Colonic mucosa (tissue), 4 donors: ENCODE measurements at regions not wholly inside any gene's neighbourhood (a gene's known extent, or its start where the extent isn't known, plus 50 kb on each side); places are given as distances from the start of the nearest gene placed in this dataset.

Source experiments
- DNase-seq: peaks from one replicate; pipeline ENCODE4 v3.0.0-alpha.2; 2020
- H3K27ac ChIP-seq: fragments of 200-600 bp; one replicate; pipeline ENCODE4 v1.8.0; 2021
- H3K27me3 ChIP-seq: fragments of 200-600 bp; one replicate; pipeline ENCODE4 v1.8.0; 2021
- H3K36me3 ChIP-seq: fragments of 200-600 bp; one replicate; pipeline ENCODE4 v1.8.0; 2021
- H3K4me1 ChIP-seq: fragments of 200-600 bp; one replicate; pipeline ENCODE4 v1.8.0; 2021; ENCODE audit warnings: mild to moderate bottlenecking
- H3K4me3 ChIP-seq: fragments of 200-600 bp; one replicate; pipeline ENCODE4 v1.8.0; 2021
- H3K9ac ChIP-seq, 2 donors: one replicate each; pipeline ENCODE4 v1.7.0; 2013; ENCODE audit warnings: control low read depth in 2 of 2, low read depth in 2 of 2, low read length in 2 of 2
- H3K9me3 ChIP-seq: fragments of 200-600 bp; one replicate; pipeline ENCODE4 v1.8.0; 2021
- intact Hi-C: fragments of 100-400 bp; cut with DNase I; formaldehyde crosslinking; loops from one replicate; pipeline ENCODE4 v1.14.1; 2022
- TF ChIP-seq, protein P1 (sequence below): fragments of 200-600 bp; IDR thresholded peaks from one replicate; pipeline ENCODE4 v1.8.0; 2022; ENCODE audit warnings: antibody characterized with exemption, mild to moderate bottlenecking
- donor health status: healthy.
- donor health status: DM: no; HTN: no; CAD: no.
- donor health status: DM: no; HTN: no; CAD: no.

DNA sequence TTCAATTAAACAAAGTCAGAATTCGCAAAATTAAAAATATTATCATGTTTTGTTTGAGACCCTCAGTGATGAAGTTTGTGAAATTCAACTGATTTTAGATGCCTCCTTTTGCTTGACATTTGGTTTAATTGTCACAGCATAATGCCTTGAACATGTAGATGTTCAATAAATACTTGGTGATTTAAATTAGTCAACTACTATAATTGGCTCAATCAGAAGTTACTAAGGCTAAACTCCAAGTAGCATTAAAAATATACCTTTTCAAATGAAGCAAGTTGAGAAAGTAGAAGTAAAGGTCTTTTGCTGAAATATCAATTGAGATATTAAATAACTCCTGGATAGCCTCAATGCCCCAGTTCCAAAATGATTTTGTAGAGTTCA, 145.8 kb upstream of the AKIRIN2 start:
- TF ChIP-seq, protein P1, sequence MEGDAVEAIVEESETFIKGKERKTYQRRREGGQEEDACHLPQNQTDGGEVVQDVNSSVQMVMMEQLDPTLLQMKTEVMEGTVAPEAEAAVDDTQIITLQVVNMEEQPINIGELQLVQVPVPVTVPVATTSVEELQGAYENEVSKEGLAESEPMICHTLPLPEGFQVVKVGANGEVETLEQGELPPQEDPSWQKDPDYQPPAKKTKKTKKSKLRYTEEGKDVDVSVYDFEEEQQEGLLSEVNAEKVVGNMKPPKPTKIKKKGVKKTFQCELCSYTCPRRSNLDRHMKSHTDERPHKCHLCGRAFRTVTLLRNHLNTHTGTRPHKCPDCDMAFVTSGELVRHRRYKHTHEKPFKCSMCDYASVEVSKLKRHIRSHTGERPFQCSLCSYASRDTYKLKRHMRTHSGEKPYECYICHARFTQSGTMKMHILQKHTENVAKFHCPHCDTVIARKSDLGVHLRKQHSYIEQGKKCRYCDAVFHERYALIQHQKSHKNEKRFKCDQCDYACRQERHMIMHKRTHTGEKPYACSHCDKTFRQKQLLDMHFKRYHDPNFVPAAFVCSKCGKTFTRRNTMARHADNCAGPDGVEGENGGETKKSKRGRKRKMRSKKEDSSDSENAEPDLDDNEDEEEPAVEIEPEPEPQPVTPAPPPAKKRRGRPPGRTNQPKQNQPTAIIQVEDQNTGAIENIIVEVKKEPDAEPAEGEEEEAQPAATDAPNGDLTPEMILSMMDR: no peak
- DNase-seq: no peak
- H3K9ac ChIP-seq: no peak overlapping the region
- H3K27ac ChIP-seq: no peak overlapping the region
- intact Hi-C loops: no loop called here
- no peak overlapping the region for H3K4me3 ChIP-seq
- no peaks in the 10 kb centered on the region for H3K27me3 ChIP-seq
- H3K9me3 ChIP-seq: no peaks in the 10 kb centered on the region
- no peaks in the 10 kb centered on the region for H3K4me1 ChIP-seq
- no peaks in the 10 kb centered on the region for H3K36me3 ChIP-seq

DNA sequence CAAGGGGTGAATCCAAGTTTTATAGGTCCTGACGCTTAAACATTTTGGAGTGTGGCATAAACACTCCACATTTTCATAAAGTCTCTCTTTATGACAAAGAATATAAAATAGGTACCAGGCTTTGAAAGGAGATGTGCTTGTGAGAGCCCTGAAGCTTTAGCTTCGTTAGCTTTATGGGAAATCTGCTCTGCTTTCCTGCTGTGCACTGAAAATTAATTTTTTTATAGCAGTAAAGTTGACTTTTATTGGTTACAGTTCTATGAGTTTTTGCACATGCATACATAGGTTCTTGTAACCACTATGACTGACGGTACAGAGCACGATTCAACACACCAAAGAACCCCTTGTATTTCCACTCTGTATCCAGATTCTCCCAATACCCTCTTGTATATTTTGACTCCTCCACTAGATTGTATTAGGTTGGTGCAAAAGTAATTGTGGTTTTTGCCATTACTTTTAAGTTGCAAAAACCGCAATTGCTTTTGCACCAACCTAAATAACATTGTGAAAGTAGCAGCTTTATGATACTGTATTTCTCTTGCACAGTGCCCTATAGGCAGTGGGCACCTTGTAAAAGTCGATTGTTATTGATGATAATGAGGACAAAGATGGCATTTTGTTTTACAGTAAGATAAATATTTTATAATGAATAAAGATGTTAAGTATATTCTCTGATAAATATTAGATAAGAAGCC, 145.2 kb upstream of the AKIRIN2 start:
- DNase-seq: no peak
- no peaks in the 10 kb centered on the region for H3K4me1 ChIP-seq
- intact Hi-C loops: no loop called here
- no peak overlapping the region for H3K4me3 ChIP-seq
- no peak overlapping the region for H3K27ac ChIP-seq
- H3K27me3 ChIP-seq: no peaks in the 10 kb centered on the region
- no peaks in the 10 kb centered on the region for H3K36me3 ChIP-seq
- no peak overlapping the region for H3K9ac ChIP-seq
- TF ChIP-seq, protein P1: no peak
- no peaks in the 10 kb centered on the region for H3K9me3 ChIP-seq

DNA sequence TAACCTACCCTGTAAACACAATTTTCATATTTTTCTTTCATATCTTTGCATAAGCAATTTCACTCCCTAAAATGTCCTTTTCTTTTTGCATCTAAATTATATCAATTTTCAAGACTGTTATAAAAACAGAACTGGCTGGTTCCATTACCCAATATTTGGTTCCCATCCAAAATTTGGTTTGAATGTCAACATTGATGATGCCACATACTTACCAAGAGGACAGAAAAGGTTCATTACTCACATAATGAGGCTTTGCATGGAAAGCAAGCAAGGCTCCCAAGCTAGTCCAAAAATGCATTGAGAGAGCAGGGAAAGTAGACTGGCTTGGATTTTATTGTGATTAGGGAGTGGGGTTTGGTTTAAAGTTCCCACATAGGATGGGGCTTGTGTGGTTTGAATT, 144.4 kb upstream of the AKIRIN2 start:
- no peak overlapping the region for H3K4me3 ChIP-seq
- intact Hi-C loops: no loop called here
- H3K4me1 ChIP-seq: no peaks in the 10 kb centered on the region
- TF ChIP-seq, protein P1: no peak
- no peak for DNase-seq
- H3K9ac ChIP-seq: no peak overlapping the region
- no peaks in the 10 kb centered on the region for H3K36me3 ChIP-seq
- no peak overlapping the region for H3K27ac ChIP-seq
- no peaks in the 10 kb centered on the region for H3K27me3 ChIP-seq
- H3K9me3 ChIP-seq: no peaks in the 10 kb centered on the region

DNA sequence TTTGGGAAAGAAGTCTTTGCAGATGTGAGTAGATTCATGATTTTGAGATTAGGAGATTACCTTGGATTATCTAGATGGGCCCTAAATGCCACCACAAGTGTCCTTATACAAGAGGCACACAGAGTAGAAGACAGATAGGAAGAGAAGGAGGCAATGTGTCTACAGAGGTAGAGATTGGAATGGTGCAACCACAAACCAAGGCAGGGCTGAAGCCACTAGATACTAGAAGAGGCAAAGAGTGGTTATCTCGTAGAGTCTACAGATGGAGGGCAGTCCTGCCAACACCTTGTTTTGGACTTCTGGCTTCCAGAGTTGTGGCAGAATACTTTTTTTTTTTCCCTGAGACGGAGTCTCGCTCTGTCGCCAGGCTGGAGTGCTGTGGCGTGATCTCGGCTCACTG, 138.3 kb upstream of the AKIRIN2 start:
- Histone ChIP-seq H3K9ac (no peak overlapping the region), H3K4me1 (no peaks in the 10 kb centered on the region), H3K27me3 (no peaks in the 10 kb centered on the region), H3K36me3 (no peaks in the 10 kb centered on the region), H3K4me3 (no peak overlapping the region), H3K9me3 (no peaks in the 10 kb centered on the region), H3K27ac (no peak overlapping the region)
- intact Hi-C loops: no loop called here
- no peak for DNase-seq
- TF ChIP-seq, protein P1: no peak

DNA sequence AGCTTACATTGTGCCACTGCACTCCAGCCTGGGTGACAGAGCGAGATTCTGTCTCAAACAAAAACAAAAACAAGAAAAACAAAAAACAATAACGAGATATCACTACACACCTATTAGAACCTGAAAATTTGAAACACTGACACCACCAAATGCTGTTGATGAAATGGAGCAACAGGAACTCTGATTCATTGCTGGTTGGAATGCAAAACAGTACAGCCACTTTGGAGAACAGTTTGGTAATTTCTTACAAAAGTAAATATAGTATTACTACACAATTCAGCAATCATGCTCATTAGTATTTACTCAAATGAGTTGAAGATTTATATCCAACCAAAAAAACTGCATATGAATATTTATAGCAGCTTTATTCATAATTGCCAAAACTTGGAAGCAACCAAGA, 135.8 kb upstream of the AKIRIN2 start:
- no peaks in the 10 kb centered on the region for H3K36me3 ChIP-seq
- no peaks in the 10 kb centered on the region for H3K4me1 ChIP-seq
- no peak for DNase-seq
- no peak overlapping the region for H3K4me3 ChIP-seq
- H3K27me3 ChIP-seq: no peaks in the 10 kb centered on the region
- no peak overlapping the region for H3K27ac ChIP-seq
- H3K9ac ChIP-seq: no peak overlapping the region
- TF ChIP-seq, protein P1: no peak
- intact Hi-C loops: no loop called here
- no peaks in the 10 kb centered on the region for H3K9me3 ChIP-seq
